ENCODE measurements at regions not wholly inside any gene's neighbourhood (a gene's known extent, or its start where the extent isn't known, plus 50 kb on each side); places are given as distances from the start of the nearest gene placed in this dataset.

DNA sequence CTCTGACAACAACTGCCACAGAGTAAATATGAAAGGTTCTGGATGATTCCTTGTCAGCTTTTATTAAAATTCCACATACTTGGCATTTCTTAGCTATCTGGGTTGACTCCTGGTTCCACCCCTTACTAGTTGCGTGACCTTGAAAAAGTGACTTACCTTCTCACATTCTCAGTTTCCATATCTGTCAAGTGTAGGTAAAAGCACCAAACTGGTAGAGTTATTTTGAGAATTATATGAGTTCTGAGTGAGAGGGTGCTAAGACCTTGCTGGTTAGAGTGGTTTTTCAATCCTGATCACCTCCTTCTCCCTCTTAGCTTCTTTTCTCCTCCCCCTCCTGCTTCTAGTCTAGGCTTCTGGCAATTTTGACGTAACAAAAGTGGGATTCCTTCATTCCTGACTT is 83.4 kb upstream of the ABCD3 start:
- TF ChIP-seq, protein P1, sequence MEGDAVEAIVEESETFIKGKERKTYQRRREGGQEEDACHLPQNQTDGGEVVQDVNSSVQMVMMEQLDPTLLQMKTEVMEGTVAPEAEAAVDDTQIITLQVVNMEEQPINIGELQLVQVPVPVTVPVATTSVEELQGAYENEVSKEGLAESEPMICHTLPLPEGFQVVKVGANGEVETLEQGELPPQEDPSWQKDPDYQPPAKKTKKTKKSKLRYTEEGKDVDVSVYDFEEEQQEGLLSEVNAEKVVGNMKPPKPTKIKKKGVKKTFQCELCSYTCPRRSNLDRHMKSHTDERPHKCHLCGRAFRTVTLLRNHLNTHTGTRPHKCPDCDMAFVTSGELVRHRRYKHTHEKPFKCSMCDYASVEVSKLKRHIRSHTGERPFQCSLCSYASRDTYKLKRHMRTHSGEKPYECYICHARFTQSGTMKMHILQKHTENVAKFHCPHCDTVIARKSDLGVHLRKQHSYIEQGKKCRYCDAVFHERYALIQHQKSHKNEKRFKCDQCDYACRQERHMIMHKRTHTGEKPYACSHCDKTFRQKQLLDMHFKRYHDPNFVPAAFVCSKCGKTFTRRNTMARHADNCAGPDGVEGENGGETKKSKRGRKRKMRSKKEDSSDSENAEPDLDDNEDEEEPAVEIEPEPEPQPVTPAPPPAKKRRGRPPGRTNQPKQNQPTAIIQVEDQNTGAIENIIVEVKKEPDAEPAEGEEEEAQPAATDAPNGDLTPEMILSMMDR (IDR thresholded peaks at IDR 0.05; ENCODE audit: insufficient read depth, low read length) = no peak
- TF ChIP-seq GABPA (IDR thresholded peaks at IDR 0.05; ENCODE audit: low read depth) = no peak
- TF ChIP-seq SPI1 (IDR thresholded peaks at IDR 0.05; ENCODE audit: borderline replicate concordance, low read depth) = no peak
- TF ChIP-seq, protein P2, sequence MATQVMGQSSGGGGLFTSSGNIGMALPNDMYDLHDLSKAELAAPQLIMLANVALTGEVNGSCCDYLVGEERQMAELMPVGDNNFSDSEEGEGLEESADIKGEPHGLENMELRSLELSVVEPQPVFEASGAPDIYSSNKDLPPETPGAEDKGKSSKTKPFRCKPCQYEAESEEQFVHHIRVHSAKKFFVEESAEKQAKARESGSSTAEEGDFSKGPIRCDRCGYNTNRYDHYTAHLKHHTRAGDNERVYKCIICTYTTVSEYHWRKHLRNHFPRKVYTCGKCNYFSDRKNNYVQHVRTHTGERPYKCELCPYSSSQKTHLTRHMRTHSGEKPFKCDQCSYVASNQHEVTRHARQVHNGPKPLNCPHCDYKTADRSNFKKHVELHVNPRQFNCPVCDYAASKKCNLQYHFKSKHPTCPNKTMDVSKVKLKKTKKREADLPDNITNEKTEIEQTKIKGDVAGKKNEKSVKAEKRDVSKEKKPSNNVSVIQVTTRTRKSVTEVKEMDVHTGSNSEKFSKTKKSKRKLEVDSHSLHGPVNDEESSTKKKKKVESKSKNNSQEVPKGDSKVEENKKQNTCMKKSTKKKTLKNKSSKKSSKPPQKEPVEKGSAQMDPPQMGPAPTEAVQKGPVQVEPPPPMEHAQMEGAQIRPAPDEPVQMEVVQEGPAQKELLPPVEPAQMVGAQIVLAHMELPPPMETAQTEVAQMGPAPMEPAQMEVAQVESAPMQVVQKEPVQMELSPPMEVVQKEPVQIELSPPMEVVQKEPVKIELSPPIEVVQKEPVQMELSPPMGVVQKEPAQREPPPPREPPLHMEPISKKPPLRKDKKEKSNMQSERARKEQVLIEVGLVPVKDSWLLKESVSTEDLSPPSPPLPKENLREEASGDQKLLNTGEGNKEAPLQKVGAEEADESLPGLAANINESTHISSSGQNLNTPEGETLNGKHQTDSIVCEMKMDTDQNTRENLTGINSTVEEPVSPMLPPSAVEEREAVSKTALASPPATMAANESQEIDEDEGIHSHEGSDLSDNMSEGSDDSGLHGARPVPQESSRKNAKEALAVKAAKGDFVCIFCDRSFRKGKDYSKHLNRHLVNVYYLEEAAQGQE (IDR thresholded peaks at IDR 0.05; ENCODE audit: insufficient replicate concordance, low read depth) = no peak
- TF ChIP-seq POLR2AphosphoS5 (IDR thresholded peaks at IDR 0.05; ENCODE audit: low read depth) = no peak
- Histone ChIP-seq H3K4me3 (replicated peaks; ENCODE audit: insufficient read depth, low read length) (no peak overlapping the region), H3K27ac (replicated peaks) (no peak overlapping the region), H3K27me3 (ENCODE audit: insufficient read depth, poor library complexity, severe bottlenecking) (peaks cover 5% of the 10 kb centered on the region)
- no peak for DNase-seq (ENCODE audit: low read depth in 1 of 2, low spot score in 1 of 2)

DNA sequence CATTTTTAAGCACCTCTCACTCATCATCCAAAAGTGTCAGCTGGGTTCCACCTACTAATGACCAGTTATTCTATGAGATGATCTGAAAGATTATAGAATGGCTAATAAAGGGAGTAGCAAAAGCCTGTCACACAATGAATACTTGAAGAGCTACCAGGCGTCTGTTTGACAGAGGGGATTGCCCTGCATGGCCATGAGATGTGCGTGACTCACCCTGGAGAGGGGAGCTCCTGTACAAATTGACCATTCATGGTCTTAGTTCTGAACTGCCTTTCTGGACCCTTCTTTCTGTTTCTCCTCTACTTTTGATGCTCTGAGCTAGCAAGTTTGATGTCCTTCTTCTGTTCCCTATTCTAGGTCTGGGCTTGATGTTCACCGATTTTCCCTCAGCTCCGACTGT is 85.2 kb upstream of the ABCD3 start:
- no peak overlapping the region for H3K4me3 ChIP-seq (replicated peaks; ENCODE audit: insufficient read depth, low read length)
- H3K27ac ChIP-seq (replicated peaks) = no peak overlapping the region
- H3K27me3 ChIP-seq (ENCODE audit: insufficient read depth, poor library complexity, severe bottlenecking) = peaks cover 9% of the 10 kb centered on the region
- TF ChIP-seq, protein P1 (IDR thresholded peaks at IDR 0.05; ENCODE audit: insufficient read depth, low read length) = no peak
- TF ChIP-seq GABPA (IDR thresholded peaks at IDR 0.05; ENCODE audit: low read depth) = no peak
- no peak for TF ChIP-seq SPI1 (IDR thresholded peaks at IDR 0.05; ENCODE audit: borderline replicate concordance, low read depth)
- TF ChIP-seq POLR2AphosphoS5 (IDR thresholded peaks at IDR 0.05; ENCODE audit: low read depth) = no peak
- TF ChIP-seq, protein P2 (IDR thresholded peaks at IDR 0.05; ENCODE audit: insufficient replicate concordance, low read depth) = no peak
- DNase-seq (ENCODE audit: low read depth in 1 of 2, low spot score in 1 of 2) = no peak

DNA sequence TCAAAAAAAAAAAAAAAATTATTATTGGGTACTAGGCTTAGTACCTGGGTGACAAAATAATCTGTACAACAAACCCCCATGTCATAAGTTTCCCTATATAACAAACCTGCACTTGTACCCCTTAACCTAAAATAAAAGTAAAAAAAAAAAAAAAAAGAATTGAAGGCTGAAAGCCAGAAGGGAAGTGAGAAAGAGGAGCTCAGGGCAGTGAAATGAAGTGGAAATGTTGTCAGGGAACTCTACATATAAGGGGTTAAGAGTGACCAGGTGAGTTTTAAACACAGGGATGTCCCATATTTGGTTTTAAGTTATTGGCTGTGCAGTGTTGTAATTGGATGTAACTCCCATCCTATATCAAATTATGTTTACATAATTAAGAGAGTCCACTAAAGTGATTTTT is 85.7 kb upstream of the ABCD3 start:
- Histone ChIP-seq H3K4me3 (replicated peaks; ENCODE audit: insufficient read depth, low read length) (no peak overlapping the region), H3K27ac (replicated peaks) (no peak overlapping the region), H3K27me3 (ENCODE audit: insufficient read depth, poor library complexity, severe bottlenecking) (peaks cover 13% of the 10 kb centered on the region)
- DNase-seq (ENCODE audit: low read depth in 1 of 2, low spot score in 1 of 2) = no peak
- TF ChIP-seq POLR2AphosphoS5 (IDR thresholded peaks at IDR 0.05; ENCODE audit: low read depth) (no peak), SPI1 (IDR thresholded peaks at IDR 0.05; ENCODE audit: borderline replicate concordance, low read depth) (no peak), GABPA (IDR thresholded peaks at IDR 0.05; ENCODE audit: low read depth) (no peak)
- TF ChIP-seq, protein P2 (IDR thresholded peaks at IDR 0.05; ENCODE audit: insufficient replicate concordance, low read depth) = no peak
- TF ChIP-seq, protein P1 (IDR thresholded peaks at IDR 0.05; ENCODE audit: insufficient read depth, low read length) = no peak

Measured in HL-60 (cell line).